Pancreas (tissue), 10 donors: ENCODE measurements at regions not wholly inside any gene's neighbourhood (a gene's known extent, or its start where the extent isn't known, plus 50 kb on each side); places are given as distances from the start of the nearest gene placed in this dataset.

Source experiments
- ATAC-seq, 4 donors: fragments of 200-7000 bp; cut with Tn5 transposase; one replicate each; pipeline versions ENCODE4 v1.8.0 to v1.9.1; 2020; ENCODE audit warnings: mild to moderate bottlenecking in 4 of 4, moderate library complexity in 4 of 4
- DNase-seq, 6 donors: peaks; one replicate each; pipeline ENCODE4 v3.0.0-alpha.2; 2020
- FAIRE-seq: peaks from 2 replicates; lab custom pipeline; 2012; peaks lifted over from hg19 to GRCh38; lab: Jason Lieb, UNC
- H3K27ac ChIP-seq, 4 donors: fragments of 200-600 bp; sonication (generic); 1 replicate in 3 of 4; 2 replicates in 1 of 4; pipeline versions ENCODE4 v1.5.0 to v1.8.0; 2020
- H3K27me3 ChIP-seq, 4 donors: fragments of 200-600 bp; one replicate each; pipeline ENCODE4 v1.8.0; 2021
- H3K36me3 ChIP-seq, 3 donors: fragments of 200-600 bp; sonication (generic) in 1 of 3; one replicate each; pipeline versions ENCODE4 v1.5.0 to v1.8.0; 2020 to 2021
- H3K4me1 ChIP-seq, 3 donors: fragments of 200-600 bp; one replicate each; pipeline ENCODE4 v1.8.0; 2021
- H3K4me3 ChIP-seq, 4 donors: fragments of 200-600 bp; sonication (generic) in 2 of 4; one replicate each; pipeline versions ENCODE4 v1.5.0 to v1.8.0; 2020 to 2021
- H3K9me3 ChIP-seq, 4 donors: fragments of 200-600 bp; one replicate each; pipeline ENCODE4 v1.8.0; 2021
- CTCF ChIP-seq, 4 donors: fragments of 200-600 bp; sonication (generic) in 3 of 4; IDR thresholded peaks; one replicate each; pipeline versions ENCODE4 v1.5.0 to v1.8.0; 2021; ENCODE audit warnings: antibody characterized with exemption in 4 of 4
- WGBS, 2 donors: extraction: QIAGEN DNeasy Blood & Tissue Kit; methylation state at CpG; one replicate each; pipeline ENCODE4 v1.1.7; 2013; 5-methylcytosine and 5-hydroxymethylcytosine counted together
- intact Hi-C, 3 donors: fragments of 100-400 bp; cut with DNase I; formaldehyde crosslinking; loops; one replicate each; pipeline versions ENCODE4 v1.11.1 to v1.14.2; 2022
- donor health status: healthy with polysubstance abuse.
- donor health status: DM: no; HTN: no; CAD: no; lungs with moderate emphysema.
- donor health status: DM: no; HTN: no; CAD: no.
- donor health status: control.
- donor health status: control.
- donor health status: Bipolar disorder and iron deficiency.
- donor health status: DM: yes; HTN: yes; CAD: no.
- donor health status: DM: no; HTN: no; CAD: no.
- donor health status: DM: no; HTN: no; CAD: no.
- donor health status: DM: yes; HTN: yes; CAD: no.

- no peaks in the 10 kb centered on the region for H3K4me1 ChIP-seq
- FAIRE-seq (no peak), DNase-seq (no peak), ATAC-seq (peak in 1 of 4 donors; percentile 6)
- no peak overlapping the region for H3K27ac ChIP-seq
- H3K36me3 ChIP-seq = no peaks in the 10 kb centered on the region
- no peak for TF ChIP-seq CTCF (IDR thresholded peaks at IDR 0.05)
- no peaks in the 10 kb centered on the region for H3K27me3 ChIP-seq
- 75 to 81% methylated on average over 8 of the region's 8 CpGs for whole genome bisulfite sequencing, 2 donors
- H3K9me3 ChIP-seq = no peaks in the 10 kb centered on the region
- intact Hi-C loops = no loop called here
- H3K4me3 ChIP-seq = no peak overlapping the region
Observed at GRCh38 chr2:134785659-134786430, 52.6 kb upstream of the ACMSD start.

DNA sequence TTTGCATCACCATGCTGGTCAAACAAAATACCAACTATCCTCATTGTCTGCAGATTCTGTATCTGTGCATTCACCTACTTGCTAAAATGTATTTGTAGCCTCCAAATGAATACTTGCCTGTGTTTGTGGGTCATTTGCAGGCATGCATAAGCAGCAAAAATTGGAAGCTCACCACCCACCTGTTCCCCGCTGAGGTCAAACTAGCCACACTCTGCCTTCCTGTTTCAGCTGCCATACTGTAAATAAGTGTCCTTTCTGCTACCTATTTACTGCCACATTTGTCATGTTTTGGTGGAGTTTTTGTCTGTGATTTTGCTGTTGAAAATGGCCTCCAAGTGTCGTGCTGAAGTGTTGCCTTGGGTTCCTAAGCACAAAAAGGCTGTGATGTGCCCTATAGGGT is 50.0 kb upstream of the ACMSD start:
- FAIRE-seq = no peak
- WGBS, 2 donors = 90% methylated on average over 2 of the region's 2 CpGs

More for the DNA sequence above, 50.0 kb upstream of the ACMSD start:
- DNase-seq = no peak
- intact Hi-C loops = no loop called here
- no peak for TF ChIP-seq CTCF (IDR thresholded peaks at IDR 0.05)
- no peaks in the 10 kb centered on the region for H3K4me1 ChIP-seq
- H3K27ac ChIP-seq = no peak overlapping the region
- H3K9me3 ChIP-seq = no peaks in the 10 kb centered on the region
- no peak overlapping the region for H3K4me3 ChIP-seq
- H3K27me3 ChIP-seq = no peaks in the 10 kb centered on the region
- no peaks in the 10 kb centered on the region for H3K36me3 ChIP-seq
- ATAC-seq = no peak
